ENCODE measurements at regions not wholly inside any gene's neighbourhood (a gene's known extent, or its start where the extent isn't known, plus 50 kb on each side); places are given as distances from the start of the nearest gene placed in this dataset.
A peak's percentile ranks its signal among the peaks of the same experiment; 100 is the strongest.

- no peak for DNase-seq (ENCODE audit: low read depth)
Observed at GRCh38 chr1:71184410-71184809, 103.6 kb upstream of the ZRANB2 start.

GRCh38 chr1:71179997-71180396 lies 99.2 kb upstream of the ZRANB2 start:
- DNase-seq (ENCODE audit: low read depth): no peak

GRCh38 chr1:71170925-71171324 lies 90.1 kb upstream of the ZRANB2 start:
- DNase-seq (ENCODE audit: low read depth): no peak

- DNase-seq (ENCODE audit: low read depth): no peak
Observed at GRCh38 chr1:71167505-71167904, 86.7 kb upstream of the ZRANB2 start.

GRCh38 chr1:71166178-71167173 lies 85.6 kb upstream of the ZRANB2 start:
- DNase-seq (ENCODE audit: low read depth): no peak

- no peak for DNase-seq (ENCODE audit: low read depth)
Observed at GRCh38 chr1:71157715-71158114, 76.9 kb upstream of the ZRANB2 start.

GRCh38 chr1:71157151-71157550 lies 76.3 kb upstream of the ZRANB2 start:
- DNase-seq (ENCODE audit: low read depth): peak; percentile 28

- DNase-seq (ENCODE audit: low read depth): no peak
Observed at GRCh38 chr1:71156590-71156989, 75.8 kb upstream of the ZRANB2 start.

- DNase-seq (ENCODE audit: low read depth): no peak
Observed at GRCh38 chr1:71154429-71154828, 73.6 kb upstream of the ZRANB2 start.

GRCh38 chr1:71153826-71154225 lies 73.0 kb upstream of the ZRANB2 start:
- no peak for DNase-seq (ENCODE audit: low read depth)

- no peak for DNase-seq (ENCODE audit: low read depth)
Observed at GRCh38 chr1:71147637-71148360, 67.0 kb upstream of the ZRANB2 start.

GRCh38 chr1:71135571-71135970 lies 54.7 kb upstream of the ZRANB2 start:
- DNase-seq (ENCODE audit: low read depth): no peak
